ENCODE measurements at regions not wholly inside any gene's neighbourhood (a gene's known extent, or its start where the extent isn't known, plus 50 kb on each side); places are given as distances from the start of the nearest gene placed in this dataset.

GRCh38 chr6:85252085-85252484 lies 197.8 kb upstream of the NT5E start:
- TF ChIP-seq, protein P1, sequence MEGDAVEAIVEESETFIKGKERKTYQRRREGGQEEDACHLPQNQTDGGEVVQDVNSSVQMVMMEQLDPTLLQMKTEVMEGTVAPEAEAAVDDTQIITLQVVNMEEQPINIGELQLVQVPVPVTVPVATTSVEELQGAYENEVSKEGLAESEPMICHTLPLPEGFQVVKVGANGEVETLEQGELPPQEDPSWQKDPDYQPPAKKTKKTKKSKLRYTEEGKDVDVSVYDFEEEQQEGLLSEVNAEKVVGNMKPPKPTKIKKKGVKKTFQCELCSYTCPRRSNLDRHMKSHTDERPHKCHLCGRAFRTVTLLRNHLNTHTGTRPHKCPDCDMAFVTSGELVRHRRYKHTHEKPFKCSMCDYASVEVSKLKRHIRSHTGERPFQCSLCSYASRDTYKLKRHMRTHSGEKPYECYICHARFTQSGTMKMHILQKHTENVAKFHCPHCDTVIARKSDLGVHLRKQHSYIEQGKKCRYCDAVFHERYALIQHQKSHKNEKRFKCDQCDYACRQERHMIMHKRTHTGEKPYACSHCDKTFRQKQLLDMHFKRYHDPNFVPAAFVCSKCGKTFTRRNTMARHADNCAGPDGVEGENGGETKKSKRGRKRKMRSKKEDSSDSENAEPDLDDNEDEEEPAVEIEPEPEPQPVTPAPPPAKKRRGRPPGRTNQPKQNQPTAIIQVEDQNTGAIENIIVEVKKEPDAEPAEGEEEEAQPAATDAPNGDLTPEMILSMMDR (IDR thresholded peaks at IDR 0.05; ENCODE audit: low read length) = no peak
- no peak for TF ChIP-seq EZH2phosphoT487 (IDR thresholded peaks at IDR 0.05; ENCODE audit: low read length)
